HAP-1 (cell line): ENCODE measurements at regions not wholly inside any gene's neighbourhood (a gene's known extent, or its start where the extent isn't known, plus 50 kb on each side); places are given as distances from the start of the nearest gene placed in this dataset.
A peak's percentile ranks its signal among the peaks of the same experiment; 100 is the strongest.

Experiments used
- DNase-seq, 2 experiments: peaks; one replicate each; pipeline ENCODE4 v3.0.0-alpha.2; 2016 to 2020; ENCODE audit warnings: low spot score in 2 of 2
- H3K27me3 ChIP-seq: fragments of 250-450 bp; sonication (Bioruptor Pico); 2 replicates; pipeline ENCODE4 v1.5.1; 2020; ENCODE audit warnings: low read depth, mild to moderate bottlenecking, moderate library complexity
- H3K36me3 ChIP-seq: fragments of 250-450 bp; sonication (Bioruptor Pico); replicated peaks from 2 replicates; pipeline ENCODE4 v1.5.1; 2020; ENCODE audit warnings: mild to moderate bottlenecking
- H3K4me1 ChIP-seq: fragments of 250-450 bp; sonication (Bioruptor Pico); 2 replicates; pipeline ENCODE4 v1.5.1; 2020; ENCODE audit warnings: mild to moderate bottlenecking
- H3K4me3 ChIP-seq: fragments of 250-450 bp; sonication (Bioruptor Pico); 2 replicates; pipeline ENCODE4 v1.5.1; 2020; ENCODE audit warnings: mild to moderate bottlenecking, moderate library complexity
- H3K9me3 ChIP-seq: fragments of 250-450 bp; sonication (Bioruptor Pico); 2 replicates; pipeline ENCODE4 v1.5.1; 2020; ENCODE audit warnings: mild to moderate bottlenecking, moderate library complexity
- in situ Hi-C: fragments of 300-500 bp; cut with MboI; formaldehyde crosslinking; loops from 3 replicates; pipeline ENCODE4 v1.14.3; 2020; ENCODE audit warnings: low sequenced_read_pairs, inconsistent platforms, mixed read lengths

DNA sequence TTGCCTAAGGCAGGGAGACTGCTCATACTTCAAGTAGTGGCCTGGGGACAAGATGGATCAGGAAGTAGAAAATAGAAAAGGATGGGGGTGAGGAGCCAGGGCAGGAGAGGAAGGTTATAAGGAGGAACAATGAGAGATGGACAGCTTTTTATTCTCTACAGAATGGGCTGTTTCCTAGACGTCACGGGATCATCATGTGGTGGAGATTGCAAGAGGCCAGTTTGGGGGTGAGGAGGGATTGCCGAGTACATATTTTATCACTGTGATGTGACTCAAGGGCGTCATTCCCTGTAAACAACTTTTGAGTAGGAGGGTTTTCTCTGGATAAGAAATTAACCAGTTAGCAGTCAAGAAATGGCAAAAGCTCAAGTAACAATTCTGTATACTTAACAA lies 406.3 kb downstream of the ETS1 start:
- Histone ChIP-seq H3K4me3 (no peak overlapping the region), H3K36me3 (no peaks in the 10 kb centered on the region), H3K4me1 (no peaks in the 10 kb centered on the region), H3K9me3 (no peaks in the 10 kb centered on the region), H3K27me3 (no peaks in the 10 kb centered on the region)
- in situ Hi-C loops: no loop called here
- no peak for DNase-seq

DNA sequence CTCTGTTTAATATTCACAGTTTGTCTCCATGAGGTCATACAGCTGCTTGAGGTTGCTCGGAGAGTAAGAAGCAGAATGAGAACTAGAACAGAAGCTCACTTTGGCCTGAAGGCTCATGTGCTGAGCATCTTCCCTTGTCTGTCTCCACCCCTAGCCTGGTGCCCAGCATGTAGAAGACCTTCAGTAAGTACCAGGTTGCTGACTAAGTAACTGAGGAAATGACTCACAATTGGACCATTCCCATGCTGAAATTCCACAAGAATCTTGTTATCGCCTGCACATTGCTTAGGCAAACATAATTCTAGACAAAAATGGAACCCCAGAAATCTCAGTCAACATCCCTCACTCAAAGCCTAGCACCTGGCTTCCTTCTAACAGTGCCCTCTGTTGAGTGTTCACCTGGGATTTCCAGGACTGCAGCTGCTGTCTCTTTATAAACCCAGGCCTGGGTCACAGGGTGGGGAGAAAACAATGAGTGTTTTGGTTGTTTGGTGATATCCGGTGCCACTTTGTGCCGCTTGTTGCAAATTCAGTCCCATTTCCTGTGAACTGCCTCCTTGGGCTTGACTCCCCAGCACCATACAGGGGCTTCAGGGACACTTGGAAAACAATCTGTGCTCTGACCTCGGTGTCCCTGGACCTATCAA lies 406.8 kb downstream of the ETS1 start:
- Histone ChIP-seq H3K4me1 (no peaks in the 10 kb centered on the region), H3K27me3 (no peaks in the 10 kb centered on the region), H3K36me3 (no peaks in the 10 kb centered on the region), H3K9me3 (no peaks in the 10 kb centered on the region), H3K4me3 (no peak overlapping the region)
- in situ Hi-C loops: no loop called here
- no peak for DNase-seq

DNA sequence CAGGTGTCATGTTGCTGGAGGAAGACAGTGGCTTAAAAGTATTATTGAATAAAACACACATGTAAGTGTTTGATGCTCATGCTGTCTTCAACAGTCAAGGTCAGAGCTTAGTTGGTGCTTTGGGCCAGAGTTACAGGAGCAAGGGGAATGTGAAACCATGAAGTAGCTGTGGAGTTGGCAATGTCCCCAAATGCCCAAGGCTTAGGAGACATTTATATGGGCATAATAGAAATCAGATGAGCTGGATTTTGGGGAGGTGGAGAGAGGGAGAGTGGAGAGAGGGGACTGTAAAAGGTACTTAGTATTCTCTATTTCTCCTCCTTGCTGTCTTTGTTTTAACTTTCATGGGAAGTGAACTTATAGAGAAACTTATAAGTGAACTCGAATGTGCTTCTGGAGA lies 407.8 kb downstream of the ETS1 start:
- DNase-seq: no peak
- no peaks in the 10 kb centered on the region for H3K9me3 ChIP-seq

DNA sequence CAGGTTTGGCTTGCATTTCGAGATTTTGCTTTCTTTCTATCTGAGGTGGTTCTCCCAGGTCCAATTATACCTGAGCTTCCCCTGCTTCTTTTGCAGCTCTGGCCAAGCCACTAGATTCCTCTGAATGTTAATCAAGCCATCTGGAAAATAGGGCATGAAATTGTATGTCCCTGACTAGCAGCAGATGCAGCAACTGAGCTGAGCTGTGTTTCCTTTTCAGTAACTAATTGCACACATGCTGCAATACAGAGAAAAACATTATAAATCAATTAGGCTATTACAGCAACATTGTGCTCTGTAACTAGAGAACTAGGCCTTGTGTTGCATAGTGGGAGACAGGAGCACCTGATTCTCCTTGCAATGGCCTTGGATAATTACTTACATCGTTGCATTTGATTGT lies 408.3 kb downstream of the ETS1 start:
- Histone ChIP-seq H3K27me3 (no peaks in the 10 kb centered on the region), H3K4me1 (no peaks in the 10 kb centered on the region), H3K9me3 (no peaks in the 10 kb centered on the region), H3K4me3 (no peak overlapping the region), H3K36me3 (no peaks in the 10 kb centered on the region)
- in situ Hi-C loops: loop anchor here (10.0 kb wide), 2 partner anchors 456 to 656 kb away; no protein-coding TSS in a partner anchor
- no peak for DNase-seq

More for the DNA sequence above, 407.8 kb downstream of the ETS1 start:
- in situ Hi-C loops: loop anchor here (10.0 kb wide), 2 partner anchors 455 to 655 kb away; no protein-coding TSS in a partner anchor
- Histone ChIP-seq H3K27me3 (no peaks in the 10 kb centered on the region), H3K36me3 (no peaks in the 10 kb centered on the region), H3K4me1 (no peaks in the 10 kb centered on the region), H3K4me3 (no peak overlapping the region)

DNA sequence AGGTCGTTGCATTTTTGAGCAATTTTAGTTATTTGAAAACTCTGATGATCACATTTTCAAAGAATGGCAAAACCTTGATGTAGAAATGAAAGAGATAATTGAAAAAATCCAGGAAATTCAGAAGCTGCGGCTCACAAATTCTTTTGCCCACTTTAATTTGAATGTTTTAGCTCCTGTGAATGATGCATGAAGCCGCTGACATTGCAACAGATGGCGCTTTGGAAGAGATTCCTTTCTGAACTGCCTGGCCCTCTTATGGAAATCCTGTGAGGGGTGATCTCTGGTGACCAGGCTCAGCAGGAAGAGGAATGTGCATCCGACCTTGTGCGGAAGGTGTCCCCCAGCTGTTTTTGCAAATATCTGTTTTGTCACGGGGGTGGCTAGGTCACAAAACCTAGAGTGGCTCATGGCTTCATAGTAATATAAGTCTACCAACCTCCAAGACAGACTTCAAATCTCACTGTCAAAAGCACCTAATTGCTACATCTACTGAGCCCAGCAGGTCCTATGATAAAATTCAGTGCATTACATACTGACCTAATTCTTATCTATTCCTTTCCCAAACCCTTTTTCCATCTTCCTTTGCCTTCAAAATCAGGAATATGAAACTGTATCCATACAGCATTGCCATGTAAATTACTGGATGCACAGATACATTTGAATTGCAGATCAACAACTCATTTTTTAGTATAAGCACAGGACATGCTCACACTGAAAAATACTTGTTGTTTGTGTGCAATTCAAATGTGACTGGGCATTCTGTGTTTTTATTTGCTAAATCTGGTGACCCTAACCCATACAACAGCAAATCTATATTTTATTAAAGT lies 412.7 kb downstream of the ETS1 start:
- H3K4me3 ChIP-seq: no peak overlapping the region
- no peaks in the 10 kb centered on the region for H3K27me3 ChIP-seq
- in situ Hi-C loops: loop anchor here (10.0 to 25.0 kb wide), 4 partner anchors 460 to 1737 kb away; no protein-coding TSS in a partner anchor
- H3K4me1 ChIP-seq: no peaks in the 10 kb centered on the region
- no peak for DNase-seq
- no peaks in the 10 kb centered on the region for H3K9me3 ChIP-seq
- H3K36me3 ChIP-seq: no peaks in the 10 kb centered on the region

DNA sequence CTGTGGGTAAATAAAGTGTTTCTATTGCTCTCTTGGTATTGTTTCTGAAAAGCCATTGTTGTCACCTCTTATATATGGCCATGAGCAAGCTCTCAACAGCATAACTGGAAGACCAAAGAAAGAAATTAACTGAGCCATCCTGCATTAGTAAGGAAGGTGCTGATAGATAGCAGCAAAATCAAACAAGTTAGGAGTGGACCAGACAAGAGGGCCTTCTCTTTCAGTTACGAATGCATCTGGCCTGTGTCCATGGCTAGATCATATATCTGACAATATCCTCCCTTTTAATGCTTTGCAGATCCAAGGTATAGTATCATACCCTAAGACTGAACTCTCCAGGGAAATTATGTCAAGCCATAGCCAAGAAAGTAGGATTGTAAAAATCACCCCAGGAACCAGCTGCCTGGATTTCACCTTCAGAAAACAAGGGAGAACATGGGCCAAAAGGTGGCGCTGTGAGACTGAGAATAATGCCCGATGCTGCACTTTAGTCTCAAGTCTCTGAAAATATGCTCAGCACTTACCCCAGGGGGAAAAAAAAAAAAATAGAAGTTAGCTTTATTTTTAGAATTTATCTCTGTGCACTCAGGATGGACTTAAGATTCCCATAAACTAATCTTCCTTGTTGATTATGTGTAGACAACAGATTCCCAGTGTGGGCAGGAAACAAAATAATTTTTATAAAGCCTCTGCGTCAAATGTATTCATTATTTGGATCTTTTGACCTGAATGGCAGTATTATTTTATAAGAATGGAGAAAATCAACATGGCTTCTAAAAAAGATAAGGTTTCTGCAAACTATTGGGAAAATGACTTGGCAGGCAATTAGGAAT lies 415.1 kb downstream of the ETS1 start:
- no peaks in the 10 kb centered on the region for H3K9me3 ChIP-seq
- no peak overlapping the region for H3K4me3 ChIP-seq
- in situ Hi-C loops: loop anchor here (10.0 to 25.0 kb wide), 4 partner anchors 463 to 1735 kb away; no protein-coding TSS in a partner anchor
- H3K36me3 ChIP-seq: no peaks in the 10 kb centered on the region
- no peaks in the 10 kb centered on the region for H3K27me3 ChIP-seq
- peak; percentile 31 to 77 for DNase-seq
- no peaks in the 10 kb centered on the region for H3K4me1 ChIP-seq

DNA sequence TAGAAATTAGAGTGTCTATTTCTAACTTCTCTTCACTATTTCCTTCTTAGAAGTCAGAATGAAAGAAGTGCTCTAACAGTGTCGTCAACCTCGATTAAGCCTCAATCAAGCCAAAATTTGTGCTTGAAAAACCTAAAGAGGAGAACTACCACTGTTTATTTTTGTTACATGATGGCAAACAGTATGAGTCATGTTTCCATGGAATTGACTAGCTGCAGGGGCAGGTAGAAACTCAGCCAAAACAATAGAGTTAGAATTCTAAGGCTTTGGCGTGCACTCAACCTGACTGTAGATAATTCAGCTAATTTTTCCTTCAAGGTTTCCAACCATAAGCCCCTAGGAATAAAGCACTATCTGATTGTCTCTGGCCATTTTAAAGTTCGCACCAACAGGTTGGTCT lies 415.9 kb downstream of the ETS1 start:
- Histone ChIP-seq H3K36me3 (no peaks in the 10 kb centered on the region), H3K4me3 (no peak overlapping the region), H3K27me3 (no peaks in the 10 kb centered on the region), H3K4me1 (no peaks in the 10 kb centered on the region), H3K9me3 (no peaks in the 10 kb centered on the region)
- in situ Hi-C loops: loop anchor here (10.0 to 25.0 kb wide), 4 partner anchors 463 to 1734 kb away; no protein-coding TSS in a partner anchor
- no peak for DNase-seq

DNA sequence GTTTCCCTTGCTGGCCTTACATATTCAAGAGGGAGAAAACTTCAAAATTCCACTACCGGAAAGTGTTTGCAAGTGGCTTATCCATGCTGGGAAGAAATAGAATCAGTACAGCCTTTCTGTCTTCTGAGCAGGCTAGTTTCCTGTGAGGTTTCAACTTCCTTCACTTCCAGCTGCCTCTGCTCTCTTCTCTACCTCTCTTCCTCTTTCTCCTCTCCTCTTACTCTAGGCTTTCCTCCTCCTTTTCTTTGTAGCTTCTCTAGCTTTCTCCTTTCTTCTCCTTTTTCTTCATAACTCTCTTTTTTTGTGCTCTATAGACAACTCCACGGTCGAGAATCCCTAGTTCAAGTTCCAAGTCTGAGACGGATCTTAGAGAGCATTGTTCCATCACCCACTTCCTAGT lies 421.8 kb downstream of the ETS1 start:
- H3K9me3 ChIP-seq: no peaks in the 10 kb centered on the region
- DNase-seq: no peak
- peaks cover 9% of the 10 kb centered on the region for H3K27me3 ChIP-seq
- in situ Hi-C loops: loop anchor here (25.0 kb wide), 2 partner anchors 797 to 1728 kb away; no protein-coding TSS in a partner anchor
- no peaks in the 10 kb centered on the region for H3K4me1 ChIP-seq
- H3K36me3 ChIP-seq: no peaks in the 10 kb centered on the region
- no peak overlapping the region for H3K4me3 ChIP-seq

DNA sequence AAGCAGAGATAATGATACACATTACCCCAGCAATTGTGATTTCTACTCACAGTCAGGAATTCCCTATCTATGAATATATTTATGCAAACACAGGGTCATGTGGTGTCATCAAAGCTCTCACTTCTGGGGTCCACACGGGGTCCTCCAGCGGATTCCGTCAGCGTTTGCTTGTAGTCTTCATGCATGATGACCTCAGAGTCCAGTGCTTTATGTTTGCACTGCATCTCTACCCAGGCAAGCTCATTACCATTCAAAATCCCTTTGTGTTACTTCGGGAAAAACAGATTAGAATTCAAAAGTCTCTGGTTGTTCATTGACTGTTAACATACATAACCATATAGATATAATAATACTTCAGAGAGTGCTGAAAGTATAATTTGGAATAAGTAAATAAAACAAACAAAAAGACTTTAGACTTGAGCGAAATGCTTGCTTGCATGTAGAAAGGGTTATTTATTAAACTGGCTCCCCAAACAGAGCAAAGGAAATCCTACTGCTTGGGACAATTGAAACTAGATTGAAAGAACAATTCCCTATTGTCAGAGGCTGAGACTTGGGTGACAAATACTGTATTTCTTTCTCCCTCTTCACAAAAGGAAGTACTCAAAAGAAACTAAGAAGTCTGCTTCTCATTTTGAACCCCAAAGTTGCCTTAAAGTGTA lies 423.1 kb downstream of the ETS1 start:
- Histone ChIP-seq H3K9me3 (no peaks in the 10 kb centered on the region), H3K4me1 (no peaks in the 10 kb centered on the region), H3K36me3 (no peaks in the 10 kb centered on the region), H3K27me3 (peaks cover 9% of the 10 kb centered on the region), H3K4me3 (no peak overlapping the region)
- DNase-seq: no peak
- in situ Hi-C loops: loop anchor here (25.0 kb wide), 2 partner anchors 798 to 1727 kb away; no protein-coding TSS in a partner anchor

DNA sequence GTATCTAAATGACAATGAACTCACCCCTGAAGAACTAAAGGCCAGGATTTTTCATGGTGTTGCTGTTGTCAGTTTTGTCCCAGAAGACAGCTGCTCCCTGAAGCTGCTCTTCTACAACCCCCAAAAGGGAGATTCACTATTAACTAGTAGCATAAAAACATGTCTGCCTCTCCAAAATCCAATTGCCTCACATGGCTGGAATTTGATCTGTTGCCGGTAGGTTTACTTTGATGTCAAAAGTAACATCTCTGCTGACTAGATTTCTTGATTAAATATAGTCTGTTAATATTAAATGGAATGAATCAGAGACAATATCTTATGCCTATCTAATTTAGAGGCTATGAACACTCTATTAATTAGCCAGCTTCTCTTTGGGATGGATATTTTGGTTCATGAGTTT lies 425.4 kb downstream of the ETS1 start:
- DNase-seq: no peak
- no peak overlapping the region for H3K4me3 ChIP-seq
- no peaks in the 10 kb centered on the region for H3K36me3 ChIP-seq
- in situ Hi-C loops: loop anchor here (25.0 kb wide), 2 partner anchors 800 to 1725 kb away; no protein-coding TSS in a partner anchor
- no peaks in the 10 kb centered on the region for H3K4me1 ChIP-seq
- H3K9me3 ChIP-seq: no peaks in the 10 kb centered on the region
- H3K27me3 ChIP-seq: peaks cover 9% of the 10 kb centered on the region

DNA sequence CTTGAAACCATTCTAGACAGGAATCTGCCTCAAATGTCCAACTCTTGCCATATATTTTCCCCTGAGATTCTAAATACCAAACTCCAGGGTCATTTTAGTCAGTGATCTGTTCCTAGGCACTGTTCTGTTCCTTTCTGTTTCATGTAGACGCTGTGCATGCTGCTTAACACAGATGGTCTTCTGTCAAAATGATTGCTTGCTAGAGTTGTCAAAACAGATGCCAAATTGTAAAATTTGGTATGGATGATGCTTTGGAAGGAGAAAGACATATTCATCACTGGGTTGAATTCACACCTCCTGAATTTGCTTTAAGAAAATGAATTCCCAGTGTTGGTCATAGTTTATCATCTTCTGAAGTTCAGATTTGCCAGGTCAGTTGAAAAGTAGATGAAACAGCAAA lies 425.9 kb downstream of the ETS1 start:
- Histone ChIP-seq H3K4me3 (no peak overlapping the region), H3K9me3 (no peaks in the 10 kb centered on the region), H3K27me3 (peaks cover 9% of the 10 kb centered on the region), H3K4me1 (no peaks in the 10 kb centered on the region), H3K36me3 (no peaks in the 10 kb centered on the region)
- in situ Hi-C loops: loop anchor here (25.0 kb wide), 2 partner anchors 801 to 1724 kb away; no protein-coding TSS in a partner anchor
- DNase-seq: no peak

DNA sequence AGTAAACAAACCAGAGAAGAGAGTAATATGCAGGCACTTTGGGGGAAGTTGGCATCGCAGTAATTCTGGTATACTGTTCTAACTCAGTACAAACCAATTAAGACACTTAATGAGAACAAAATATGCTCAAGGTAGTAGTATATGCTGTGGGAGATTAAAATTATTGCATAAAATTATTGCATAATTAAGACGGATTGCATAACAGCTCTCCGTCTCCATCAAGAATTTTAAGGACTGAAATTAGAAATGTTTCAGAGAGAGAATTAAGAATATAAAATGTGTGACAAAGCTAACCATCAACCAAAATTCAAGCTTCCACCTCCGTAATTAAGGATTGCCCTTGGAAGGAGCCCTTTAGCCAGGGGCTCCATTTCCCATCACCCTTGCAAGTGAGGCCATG lies 428.5 kb downstream of the ETS1 start:
- Histone ChIP-seq H3K4me1 (no peaks in the 10 kb centered on the region), H3K4me3 (no peak overlapping the region), H3K9me3 (no peaks in the 10 kb centered on the region), H3K36me3 (no peaks in the 10 kb centered on the region), H3K27me3 (no peaks in the 10 kb centered on the region)
- in situ Hi-C loops: loop anchor here (25.0 kb wide), 2 partner anchors 803 to 1722 kb away; no protein-coding TSS in a partner anchor
- no peak for DNase-seq
